Gastroesophageal sphincter (tissue), 4 donors: ENCODE measurements at regions not wholly inside any gene's neighbourhood (a gene's known extent, or its start where the extent isn't known, plus 50 kb on each side); places are given as distances from the start of the nearest gene placed in this dataset.
"Not testable (repeated sequence)": the region's sequence is repeated elsewhere in the genome, so short reads cannot be mapped to it uniquely, and the experiment has no call there.

Experiments used
- ATAC-seq: fragments of 150-250 bp; one replicate; pipeline ENCODE4 v1.9.1; 2016; ENCODE audit warnings: mild to moderate bottlenecking, moderate library complexity
- H3K27ac ChIP-seq, 4 donors: fragments of 200-600 bp; sonication (generic) in 3 of 4; 1 replicate in 3 of 4; 2 replicates in 1 of 4; pipeline ENCODE4 v1.5.1; 2016 to 2019
- H3K27me3 ChIP-seq: fragments of 200-600 bp; sonication (generic); one replicate; pipeline ENCODE4 v1.5.1; 2019
- H3K36me3 ChIP-seq, 2 donors: fragments of 200-600 bp; sonication (generic); one replicate each; pipeline ENCODE4 v1.5.1; 2019; ENCODE audit warnings: control low read depth in 1 of 2
- H3K4me1 ChIP-seq, 3 donors: fragments of 200-600 bp; sonication (generic); 1 replicate in 2 of 3; 2 replicates in 1 of 3; pipeline ENCODE4 v1.5.1; 2016 to 2019; ENCODE audit warnings: control low read depth in 2 of 3
- H3K4me3 ChIP-seq, 2 donors: fragments of 200-600 bp; sonication (generic); one replicate each; pipeline ENCODE4 v1.5.1; 2019; ENCODE audit warnings: mild to moderate bottlenecking in 1 of 2, moderate library complexity in 1 of 2
- H3K9me3 ChIP-seq, 3 donors: fragments of 200-600 bp; sonication (generic); one replicate each; pipeline ENCODE4 v1.5.1; 2017 to 2019; ENCODE audit warnings: control low read depth in 2 of 3
- CTCF ChIP-seq, 4 experiments: fragments of 200-600 bp in 2 of 4; fragments of 450-650 bp in 2 of 4; sonication (generic) in 1 of 4; IDR thresholded peaks; one replicate each; pipeline ENCODE4 v1.5.1; 2017 to 2019; ENCODE audit warnings: antibody characterized with exemption in 4 of 4, mild to moderate bottlenecking in 2 of 4, moderate library complexity in 2 of 4
- EP300 ChIP-seq: sonication (generic); formaldehyde crosslinking; IDR thresholded peaks from one replicate; pipeline ENCODE4 v1.6.1; 2017; ENCODE audit warnings: antibody characterized with exemption, mild to moderate bottlenecking
- POLR2A ChIP-seq, 2 donors: fragments of 450-650 bp; IDR thresholded peaks; one replicate each; pipeline ENCODE4 v1.6.1; 2017; ENCODE audit warnings: antibody characterized with exemption in 2 of 2, mild to moderate bottlenecking in 2 of 2, moderate library complexity in 1 of 2
- POLR2AphosphoS5 ChIP-seq: sonication (generic); formaldehyde crosslinking; IDR thresholded peaks from one replicate; pipeline ENCODE4 v1.6.1; 2017; ENCODE audit warnings: antibody characterized with exemption
- WGBS, 2 donors: methylation state at CpG; one replicate each; pipeline ENCODE4 v1.1.5; 2018; ENCODE audit warnings: low coverage in 1 of 2; 5-methylcytosine and 5-hydroxymethylcytosine counted together

GRCh38 chr20:56914532-56914931 is 285.4 kb downstream of the TFAP2C start:
- no peak for ATAC-seq
- WGBS, 2 donors = 76 to 80% methylated on average over 3 to 4 of the region's 5 CpGs
- Histone ChIP-seq H3K9me3 (no peaks in the 10 kb centered on the region), H3K27me3 (peaks cover 31% of the 10 kb centered on the region), H3K36me3 (no peaks in the 10 kb centered on the region), H3K27ac (no peak overlapping the region), H3K4me1 (no peaks in the 10 kb centered on the region), H3K4me3 (no peak overlapping the region)
- TF ChIP-seq CTCF (IDR thresholded peaks at IDR 0.05) (no peak), EP300 (no peak), POLR2A (IDR thresholded peaks at IDR 0.05) (no peak)

DNA sequence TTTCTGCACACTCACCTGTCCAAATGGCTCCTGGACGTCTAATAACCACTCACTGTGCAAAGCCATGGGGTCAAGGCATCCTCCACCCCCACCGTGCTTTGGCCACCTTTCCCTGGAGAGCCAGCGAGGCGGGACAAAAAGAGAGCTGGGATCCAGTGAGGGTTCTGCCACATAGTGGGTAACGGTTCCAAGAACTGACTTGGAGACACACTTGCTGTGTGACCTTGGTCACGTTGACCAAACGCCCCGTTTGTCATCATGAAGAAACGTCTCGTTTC is 287.2 kb downstream of the TFAP2C start:
- Histone ChIP-seq H3K9me3 (no peaks in the 10 kb centered on the region), H3K27ac (no peak overlapping the region), H3K4me3 (no peak overlapping the region), H3K36me3 (no peaks in the 10 kb centered on the region), H3K4me1 (no peaks in the 10 kb centered on the region), H3K27me3 (peaks cover 42% of the 10 kb centered on the region)
- TF ChIP-seq EP300 (no peak), POLR2A (IDR thresholded peaks at IDR 0.05) (no peak), POLR2AphosphoS5 (no peak), CTCF (IDR thresholded peaks at IDR 0.05) (no peak)
- 69 to 82% methylated on average over 8 of the region's 10 CpGs for WGBS, 2 donors
- no peak for ATAC-seq

GRCh38 chr20:56920041-56920440 is 290.9 kb downstream of the TFAP2C start:
- ATAC-seq, H3K27ac ChIP-seq, H3K4me1 ChIP-seq, H3K9me3 ChIP-seq, H3K36me3 ChIP-seq, H3K4me3 ChIP-seq: not testable (repeated sequence)
- WGBS, 2 donors = 68 to 100% methylated on average over 1 to 4 of the region's 4 CpGs
- peaks cover 62% of the 10 kb centered on the region for H3K27me3 ChIP-seq

GRCh38 chr20:56922497-56922896 is 293.4 kb downstream of the TFAP2C start:
- Histone ChIP-seq H3K4me1 (peaks cover 0 to 12% (median 7%) of the 10 kb centered on the region in 3 donors), H3K27ac (no peak overlapping the region), H3K9me3 (no peaks in the 10 kb centered on the region), H3K27me3 (peaks cover 78% of the 10 kb centered on the region), H3K4me3 (no peak overlapping the region), H3K36me3 (no peaks in the 10 kb centered on the region)
- no peak for ATAC-seq
- TF ChIP-seq POLR2AphosphoS5 (no peak), CTCF (IDR thresholded peaks at IDR 0.05) (no peak), POLR2A (IDR thresholded peaks at IDR 0.05) (no peak), EP300 (no peak)
- 43 to 66% methylated on average over 7 of the region's 9 CpGs for WGBS, 2 donors

GRCh38 chr20:56924292-56925081 is 295.4 kb downstream of the TFAP2C start:
- ATAC-seq = no peak
- Histone ChIP-seq H3K27me3 (peaks cover 97% of the 10 kb centered on the region), H3K27ac (no peak overlapping the region), H3K9me3 (no peaks in the 10 kb centered on the region), H3K4me3 (peak overlapping the region in 1 of 2 donors; percentile 36), H3K36me3 (no peaks in the 10 kb centered on the region), H3K4me1 (peaks cover 0 to 12% (median 7%) of the 10 kb centered on the region in 3 donors)
- 15 to 31% methylated on average over 27 to 34 of the region's 34 CpGs for WGBS, 2 donors
- TF ChIP-seq CTCF (IDR thresholded peaks at IDR 0.05) (no peak), EP300 (no peak), POLR2AphosphoS5 (no peak), POLR2A (IDR thresholded peaks at IDR 0.05) (no peak)
